GM19238 (cell line): ENCODE measurements at regions not wholly inside any gene's neighbourhood (a gene's known extent, or its start where the extent isn't known, plus 50 kb on each side); places are given as distances from the start of the nearest gene placed in this dataset.

Experiments used
- DNase-seq: peaks from one replicate; pipeline ENCODE4 v3.0.0; 2011; ENCODE audit warnings: low spot score; ENCODE audit not compliant: insufficient read length

GRCh38 chr3:30945291-30945690 lies 50.8 kb upstream of the GADL1 start:
- DNase-seq, result no peak

- no peak for DNase-seq
These were observed 54.0 kb upstream of the GADL1 start for GRCh38 chr3:30948426-30948825.

- no peak for DNase-seq
These were observed 57.4 kb upstream of the GADL1 start for GRCh38 chr3:30951826-30952225.

GRCh38 chr3:30952786-30953185 lies 58.3 kb upstream of the GADL1 start:
- no peak for DNase-seq

- DNase-seq, result no peak
These were observed 60.0 kb upstream of the GADL1 start for GRCh38 chr3:30954426-30954825.

GRCh38 chr3:30962084-30962483 lies 67.6 kb upstream of the GADL1 start:
- DNase-seq, result no peak

- no peak for DNase-seq
These were observed 68.0 kb upstream of the GADL1 start for GRCh38 chr3:30962493-30962892.

- no peak for DNase-seq
These were observed 68.8 kb upstream of the GADL1 start for GRCh38 chr3:30963223-30963722.

- DNase-seq, result no peak
These were observed 70.2 kb upstream of the GADL1 start for GRCh38 chr3:30964612-30965011.

GRCh38 chr3:30966896-30967295 lies 72.4 kb upstream of the GADL1 start:
- DNase-seq, result no peak

GRCh38 chr3:30970183-30970582 lies 75.7 kb upstream of the GADL1 start:
- no peak for DNase-seq

- no peak for DNase-seq
These were observed 78.0 kb upstream of the GADL1 start for GRCh38 chr3:30972449-30972848.

GRCh38 chr3:30974071-30974470 lies 79.6 kb upstream of the GADL1 start:
- DNase-seq, result no peak

GRCh38 chr3:30977592-30977991 lies 83.1 kb upstream of the GADL1 start:
- no peak for DNase-seq

- DNase-seq, result no peak
These were observed 86.5 kb upstream of the GADL1 start for GRCh38 chr3:30980993-30981392.

GRCh38 chr3:30982416-30983075 lies 88.1 kb upstream of the GADL1 start:
- DNase-seq, result no peak

GRCh38 chr3:30984855-30985749 lies 90.6 kb upstream of the GADL1 start:
- DNase-seq, result no peak

GRCh38 chr3:30986551-30986950 lies 92.1 kb upstream of the GADL1 start:
- DNase-seq, result no peak

- no peak for DNase-seq
These were observed 94.3 kb upstream of the GADL1 start for GRCh38 chr3:30988769-30989168.

GRCh38 chr3:30989276-30990030 lies 95.0 kb upstream of the GADL1 start:
- DNase-seq, result no peak

- no peak for DNase-seq
These were observed 102.0 kb upstream of the GADL1 start for GRCh38 chr3:30996467-30996866.

GRCh38 chr3:31002730-31003129 lies 108.3 kb upstream of the GADL1 start:
- DNase-seq, result no peak
